Sigmoid colon (tissue), 3 donors: ENCODE measurements at regions not wholly inside any gene's neighbourhood (a gene's known extent, or its start where the extent isn't known, plus 50 kb on each side); places are given as distances from the start of the nearest gene placed in this dataset.

Source experiments
- POLR2A ChIP-seq, 2 donors: fragments of 450-650 bp; IDR thresholded peaks; one replicate each; pipeline ENCODE4 v1.6.1; 2016; ENCODE audit warnings: antibody characterized with exemption in 2 of 2, mild to moderate bottlenecking in 2 of 2, moderate library complexity in 2 of 2
- TF ChIP-seq, protein P1 (sequence below), 4 experiments: fragments of 450-650 bp in 3 of 4; fragments of 200-600 bp in 1 of 4; IDR thresholded peaks; one replicate each; pipeline ENCODE4 v1.5.1; 2016 to 2019; ENCODE audit warnings: antibody characterized with exemption in 4 of 4, mild to moderate bottlenecking in 3 of 4, moderate library complexity in 2 of 4

DNA sequence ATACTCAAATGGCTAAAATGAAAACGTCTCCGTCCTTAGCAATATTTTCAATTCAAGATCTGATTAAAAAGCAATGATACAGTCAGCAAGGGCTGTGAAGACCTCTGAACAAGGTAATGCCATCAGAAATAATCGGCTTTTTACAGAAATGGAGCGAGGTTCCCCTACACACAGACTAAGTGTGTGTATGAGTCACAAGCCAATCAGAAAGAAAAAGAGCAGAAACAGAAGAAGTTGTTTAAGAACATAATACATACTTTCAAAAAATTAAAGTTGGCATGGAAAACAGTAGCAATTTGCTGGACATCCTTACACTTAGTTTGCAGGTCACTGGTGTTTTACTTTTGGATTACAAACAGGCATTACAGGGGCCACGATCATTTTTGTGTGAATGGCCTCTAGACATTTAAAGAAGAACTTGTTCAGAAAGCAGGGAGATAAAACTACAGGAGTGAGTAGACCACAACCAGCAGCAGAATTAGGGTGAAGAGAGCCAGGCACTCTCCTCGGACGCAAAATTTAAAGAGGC lies 350.0 kb upstream of the RUNX1 start:
- TF ChIP-seq, protein P1, sequence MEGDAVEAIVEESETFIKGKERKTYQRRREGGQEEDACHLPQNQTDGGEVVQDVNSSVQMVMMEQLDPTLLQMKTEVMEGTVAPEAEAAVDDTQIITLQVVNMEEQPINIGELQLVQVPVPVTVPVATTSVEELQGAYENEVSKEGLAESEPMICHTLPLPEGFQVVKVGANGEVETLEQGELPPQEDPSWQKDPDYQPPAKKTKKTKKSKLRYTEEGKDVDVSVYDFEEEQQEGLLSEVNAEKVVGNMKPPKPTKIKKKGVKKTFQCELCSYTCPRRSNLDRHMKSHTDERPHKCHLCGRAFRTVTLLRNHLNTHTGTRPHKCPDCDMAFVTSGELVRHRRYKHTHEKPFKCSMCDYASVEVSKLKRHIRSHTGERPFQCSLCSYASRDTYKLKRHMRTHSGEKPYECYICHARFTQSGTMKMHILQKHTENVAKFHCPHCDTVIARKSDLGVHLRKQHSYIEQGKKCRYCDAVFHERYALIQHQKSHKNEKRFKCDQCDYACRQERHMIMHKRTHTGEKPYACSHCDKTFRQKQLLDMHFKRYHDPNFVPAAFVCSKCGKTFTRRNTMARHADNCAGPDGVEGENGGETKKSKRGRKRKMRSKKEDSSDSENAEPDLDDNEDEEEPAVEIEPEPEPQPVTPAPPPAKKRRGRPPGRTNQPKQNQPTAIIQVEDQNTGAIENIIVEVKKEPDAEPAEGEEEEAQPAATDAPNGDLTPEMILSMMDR (IDR thresholded peaks at IDR 0.05) = no peak
- no peak for TF ChIP-seq POLR2A (IDR thresholded peaks at IDR 0.05)
